K562 (cell line): ENCODE measurements at regions not wholly inside any gene's neighbourhood (a gene's known extent, or its start where the extent isn't known, plus 50 kb on each side); places are given as distances from the start of the nearest gene placed in this dataset.

Experiments
- ATAC-seq: fragments of 200-7000 bp; cut with Tn5 transposase; 3 replicates; pipeline ENCODE4 v1.9.1; 2020; ENCODE audit warnings: moderate library complexity
- BruUV-seq: library from RNA; stranded (reverse); fragments of 400-500 nt; replicated peaks from 2 replicates; lab custom pipeline; 2021; lab: Mats Ljungman, UMichigan
- CTCF ChIA-PET: fragments of 300-600 bp; formaldehyde crosslinking; extraction: SDS; loops from one replicate; lab custom pipeline; 2021; ENCODE audit warnings: low intra/inter-chr PET ratio; lab: Yijun Ruan, JAX
- POLR2A ChIA-PET: fragments of 300-600, 350-650 bp; sonication (Branson Sonifier 250); formaldehyde crosslinking; extraction: SDS; loops from one replicate; lab custom pipeline; 2021; ENCODE audit warnings: antibody characterized with exemption, inconsistent platforms; lab: Yijun Ruan, JAX
- DNase-seq, 4 experiments: peaks; one replicate each; pipeline versions ENCODE4 v3.0.0 to v3.0.0-alpha.2; 2011 to 2018; ENCODE audit warnings: low spot score in 3 of 4, mixed read lengths in 3 of 4; ENCODE audit errors: extremely low read depth in 1 of 4
- FAIRE-seq: peaks from 2 replicates; lab custom pipeline; 2011; peaks lifted over from hg19 to GRCh38; lab: Jason Lieb, UNC
- H2AFZ ChIP-seq: 2 replicates; pipeline ENCODE4 v1.6.0; 2011; ENCODE audit warnings: low read depth, low read length, control low read depth, inconsistent platforms
- H3K27ac ChIP-seq: fragments of 200-600 bp; 3 replicates; pipeline ENCODE4 v1.8.0; 2011; ENCODE audit warnings: low read depth, mild to moderate bottlenecking, control low read depth, inconsistent platforms, low read length, moderate library complexity, mixed read lengths; ENCODE audit errors: extremely low read depth
- H3K27me3 ChIP-seq, 2 experiments: fragments of 300-600 bp in 1 of 2; 2 replicates in 1 of 2; 3 replicates in 1 of 2; pipeline versions ENCODE4 v1.6.0 to v1.8.0; 2011; ENCODE audit warnings: inconsistent platforms in 2 of 2, low read length in 2 of 2, mild to moderate bottlenecking in 1 of 2, mixed read lengths in 1 of 2, moderate library complexity in 1 of 2; ENCODE audit not compliant: control insufficient read depth in 2 of 2, insufficient read depth in 2 of 2
- H3K36me3 ChIP-seq: fragments of 300-600 bp; 3 replicates; pipeline ENCODE4 v1.8.0; 2011; ENCODE audit warnings: mild to moderate bottlenecking, low read length, inconsistent platforms; ENCODE audit not compliant: control insufficient read depth, insufficient read depth
- H3K4me1 ChIP-seq, 2 experiments: fragments of 200-600 bp in 1 of 2; replicated peaks in 1 of 2; 2 replicates in 1 of 2; 3 replicates in 1 of 2; pipeline versions ENCODE4 v1.5.1 to v1.8.0; 2011; ENCODE audit warnings: inconsistent platforms in 2 of 2, low read length in 2 of 2, mild to moderate bottlenecking in 1 of 2, mixed read lengths in 1 of 2, moderate library complexity in 1 of 2; ENCODE audit not compliant: control insufficient read depth in 2 of 2, insufficient read depth in 2 of 2
- H3K4me2 ChIP-seq: 2 replicates; pipeline ENCODE4 v1.6.1; 2011; ENCODE audit warnings: low read length, control low read depth, inconsistent platforms, mixed read lengths; ENCODE audit not compliant: insufficient read depth
- H3K4me3 ChIP-seq: fragments of 200-600 bp; sonication (generic), shearing (Covaris generic); 2 replicates; pipeline ENCODE4 v1.5.1; 2016; ENCODE audit warnings: control low read depth, inconsistent platforms
- H3K79me2 ChIP-seq: fragments of 200-600 bp; 3 replicates; pipeline ENCODE4 v1.8.0; 2011; ENCODE audit warnings: low read length, inconsistent platforms; ENCODE audit not compliant: control insufficient read depth, insufficient read depth
- H3K9ac ChIP-seq, 2 experiments: 2 replicates each; pipeline versions ENCODE4 v1.6.0 to v1.6.1; 2011; ENCODE audit warnings: low read depth in 2 of 2, low read length in 2 of 2, control low read depth in 1 of 2, inconsistent platforms in 1 of 2, mild to moderate bottlenecking in 1 of 2, mixed read lengths in 1 of 2; ENCODE audit not compliant: insufficient read depth in 1 of 2
- H3K9me1 ChIP-seq: one replicate; pipeline ENCODE4 v1.6.0; 2011; ENCODE audit warnings: inconsistent platforms, mild to moderate bottlenecking, low read length, moderate library complexity; ENCODE audit not compliant: control insufficient read depth, insufficient read depth
- H3K9me3 ChIP-seq: replicated peaks from 2 replicates; pipeline ENCODE4 v1.5.1; 2011; ENCODE audit warnings: low read depth, low read length, inconsistent platforms; ENCODE audit not compliant: control insufficient read depth, insufficient read depth
- H4K20me1 ChIP-seq: replicated peaks from 2 replicates; pipeline ENCODE4 v1.6.1; 2011; ENCODE audit warnings: low read length, inconsistent platforms, mixed read lengths; ENCODE audit not compliant: control insufficient read depth, insufficient read depth
- BRD9 ChIP-seq: fragments of 450-650 bp; IDR thresholded peaks from 2 replicates; pipeline ENCODE4 v1.6.1; 2018; ENCODE audit warnings: low read depth; ENCODE audit not compliant: partially characterized antibody
- COPS2 ChIP-seq: fragments of 450-650 bp; conservative IDR thresholded peaks from 2 replicates; pipeline ENCODE4 v1.6.1; 2016; ENCODE audit warnings: mild to moderate bottlenecking, moderate library complexity
- HNRNPUL1 ChIP-seq: fragments of 200-400 bp; formaldehyde crosslinking; IDR thresholded peaks from 2 replicates; pipeline ENCODE4 v1.6.1; 2017; ENCODE audit warnings: low read length
- THRB ChIP-seq: fragments of 450-650 bp; formaldehyde crosslinking; conservative IDR thresholded peaks from 2 replicates; pipeline ENCODE4 v1.4.0; 2022; ENCODE audit warnings: mild to moderate bottlenecking, missing genetic modification characterization
- ZFP30 ChIP-seq: fragments of 250-450 bp; sonication (Bioruptor Pico); IDR thresholded peaks from 2 replicates; pipeline ENCODE4 v1.8.0; 2022; ENCODE audit warnings: moderate library complexity, mild to moderate bottlenecking, inconsistent platforms, borderline replicate concordance
- ZNF668 ChIP-seq: fragments of 250-450 bp; sonication (Bioruptor Pico); IDR thresholded peaks from 2 replicates; pipeline ENCODE4 v1.8.0; 2022; ENCODE audit warnings: mild to moderate bottlenecking, inconsistent platforms
- WGBS: fragments of 100-300 bp; shearing (Covaris generic); methylation state at CpG from one replicate; pipeline ENCODE4 v1.1.6; 2016; ENCODE audit warnings: low coverage, mixed read lengths; ENCODE audit not compliant: insufficient coverage; ENCODE audit errors: missing lambda C conversion rate; 5-methylcytosine and 5-hydroxymethylcytosine counted together
- in situ Hi-C: fragments of 300-500 bp; cut with MboI; formaldehyde crosslinking; loops from 4 replicates; pipeline ENCODE4 v1.15.0; 2018; ENCODE audit warnings: inconsistent platforms, mixed read lengths
- intact Hi-C: fragments of 100-400 bp; cut with micrococcal nuclease; formaldehyde crosslinking; loops from 2 replicates; pipeline ENCODE4 v1.14.2; 2022

GRCh38 chr2:120802158-120802557 is 66.5 kb downstream of the GLI2 start:
- in situ Hi-C loops (no loop called here), intact Hi-C loops (no loop called here)
- no peaks in the 10 kb centered on the region for H3K36me3 ChIP-seq
- no peak for TF ChIP-seq ZNF668 (CRISPR knock-in tag)
- TF ChIP-seq THRB (CRISPR knock-in tag), result no peak
- TF ChIP-seq BRD9, result no peak
- no peak for TF ChIP-seq ZFP30
- TF ChIP-seq HNRNPUL1, result no peak
- TF ChIP-seq COPS2, result no peak
- TF ChIP-seq, all 486 proteins: peak for 0
- peaks cover 3% of the 10 kb centered on the region; the same call in 1 of the 2 replicates for H4K20me1 ChIP-seq
- 0% methylated on average over 5 of the region's 5 CpGs for WGBS
- BruUV-seq, result no TSS peak
- H3K4me3 ChIP-seq, result no peak overlapping the region
- no peaks in the 10 kb centered on the region for H3K9me3 ChIP-seq
- ATAC-seq (peak; percentile 17; the same call in 1 of the 3 replicates), DNase-seq (no peak), FAIRE-seq (no peak)
- H2AFZ ChIP-seq, result no peak overlapping the region
- H3K4me1 ChIP-seq, result no peaks in the 10 kb centered on the region
- H3K79me2 ChIP-seq, result no peaks in the 10 kb centered on the region
- POLR2A ChIA-PET, result no interaction called here
- CTCF ChIA-PET, result no interaction called here
- no peak overlapping the region for H3K27ac ChIP-seq
- no peaks in the 10 kb centered on the region for H3K9me1 ChIP-seq
- no peak overlapping the region for H3K9ac ChIP-seq
- peaks cover 25 to 81% of the 10 kb centered on the region in 2 experiments; a peak in 4 of 5 replicates for H3K27me3 ChIP-seq
- H3K4me2 ChIP-seq, result no peak overlapping the region
